DMS79 (cell line): ENCODE measurements at regions not wholly inside any gene's neighbourhood (a gene's known extent, or its start where the extent isn't known, plus 50 kb on each side); places are given as distances from the start of the nearest gene placed in this dataset.
"Not testable (repeated sequence)": the region's sequence is repeated elsewhere in the genome, so short reads cannot be mapped to it uniquely, and the experiment has no call there.

Experiments used
- DNase-seq: peaks from one replicate; lab custom pipeline; 2025; lab: John Stamatoyannopoulos, UW

DNA sequence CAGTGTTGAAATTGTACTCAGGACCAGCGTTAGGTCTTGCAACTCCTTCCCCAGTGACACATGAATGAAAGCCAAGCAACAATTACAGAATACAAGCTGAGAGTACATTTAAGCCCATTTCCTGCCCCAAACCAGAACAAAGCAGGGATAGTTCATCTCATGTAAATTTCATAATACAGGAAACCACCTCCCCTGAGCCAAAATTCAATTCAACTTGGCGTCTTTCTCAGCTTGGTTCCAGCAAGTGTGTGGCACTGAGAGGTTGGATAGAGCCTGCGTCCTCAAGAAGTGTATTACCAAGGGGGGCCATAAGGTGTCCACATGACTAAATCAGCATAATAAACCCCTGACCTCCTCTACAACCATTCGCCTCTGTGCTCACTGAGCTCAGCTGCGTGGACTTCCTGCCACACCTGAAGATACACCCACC, 278.9 kb upstream of the CRY1 start:
- no peak for DNase-seq

DNA sequence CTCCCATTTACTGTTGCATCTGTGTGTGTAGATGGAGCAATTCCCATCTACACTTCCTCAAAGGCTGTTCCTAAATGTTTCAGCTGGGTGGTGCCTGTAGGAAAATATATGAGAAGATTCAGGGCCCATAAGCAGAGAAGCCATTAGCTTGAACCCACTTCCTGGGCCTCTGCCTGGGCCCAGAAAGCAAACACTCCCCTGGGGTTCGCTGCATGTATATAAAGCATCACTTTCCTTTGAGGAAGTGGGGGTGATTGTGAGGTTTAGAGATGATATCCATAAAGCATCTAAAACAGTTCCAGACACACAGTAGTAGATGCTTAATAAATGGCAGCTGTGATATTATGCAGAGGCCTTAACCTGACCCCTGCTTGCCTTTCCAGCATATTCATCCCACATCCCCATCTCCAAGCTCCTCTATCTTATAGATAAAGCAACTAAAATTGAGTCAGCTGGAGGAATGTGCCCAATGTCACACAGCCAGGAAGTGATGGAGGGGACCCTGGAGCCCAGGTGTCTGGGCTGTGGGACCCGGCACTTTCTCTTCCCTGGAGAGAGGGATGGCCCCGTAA, 280.0 kb upstream of the CRY1 start:
- no peak for DNase-seq

- DNase-seq, result no peak
These were observed 281.0 kb upstream of the CRY1 start for GRCh38 chr12:107374161-107374840.

GRCh38 chr12:107375231-107375630, 281.9 kb upstream of the CRY1 start:
- no peak for DNase-seq

DNA sequence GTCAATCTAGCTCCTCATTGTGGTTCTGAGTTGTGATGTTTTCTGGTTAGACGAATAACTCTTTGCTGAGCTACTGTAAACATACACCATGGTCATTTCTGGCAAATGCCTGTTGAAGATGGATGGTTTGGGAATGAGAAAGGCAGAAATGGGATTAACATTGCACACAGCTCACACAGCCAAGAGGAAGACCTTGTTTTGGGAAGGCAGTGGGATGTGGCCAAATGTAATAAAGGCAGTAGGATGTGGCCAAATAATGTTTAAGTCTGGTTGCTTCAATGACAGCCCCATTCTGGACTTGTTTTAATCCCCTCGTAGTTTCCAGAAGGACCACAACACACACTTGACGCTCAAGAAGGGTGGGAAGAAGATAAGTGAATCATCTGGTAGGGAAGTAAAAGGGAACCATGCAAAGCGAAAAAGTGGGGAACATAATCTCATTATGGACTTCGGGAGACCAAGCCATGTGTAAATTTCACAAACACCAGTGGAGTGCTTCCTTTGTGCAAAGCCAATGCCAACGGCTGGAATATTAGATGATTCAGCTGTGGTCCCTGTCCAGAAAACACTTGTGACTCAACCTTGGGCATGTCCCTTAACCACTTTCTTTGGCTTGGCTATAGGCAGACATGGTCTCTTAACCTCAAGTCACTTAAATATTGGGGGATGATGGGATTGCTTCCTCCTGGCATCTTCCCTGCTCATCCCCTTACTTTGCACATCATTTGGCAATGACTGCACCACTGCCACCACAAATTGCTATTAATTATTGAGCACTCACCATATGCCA, 284.4 kb upstream of the CRY1 start:
- DNase-seq, result no peak

DNA sequence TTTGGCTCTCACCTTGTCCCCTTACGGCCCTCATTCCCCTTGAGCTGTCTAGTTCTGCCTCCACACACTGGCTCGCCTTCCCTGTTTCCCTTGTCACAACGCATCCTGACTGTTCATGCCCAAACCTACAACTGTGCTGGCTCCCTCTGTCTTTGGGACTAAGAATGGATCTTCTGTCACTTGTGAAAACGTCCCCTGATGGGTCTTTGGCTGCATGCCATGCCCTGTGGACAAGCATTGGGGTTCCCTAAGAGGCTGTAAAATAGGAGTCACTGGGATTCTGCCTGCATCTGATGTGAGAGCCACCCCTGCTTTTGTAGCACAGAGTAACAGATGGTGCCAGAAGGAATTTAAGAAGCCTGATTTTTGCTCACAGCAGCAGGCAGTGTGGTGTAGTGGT, 285.3 kb upstream of the CRY1 start:
- no peak for DNase-seq

GRCh38 chr12:107379142-107379851, 285.9 kb upstream of the CRY1 start:
- DNase-seq, result not testable (repeated sequence)

- peak; percentile 76 for DNase-seq
These were observed 286.7 kb upstream of the CRY1 start for GRCh38 chr12:107379852-107380567.

DNA sequence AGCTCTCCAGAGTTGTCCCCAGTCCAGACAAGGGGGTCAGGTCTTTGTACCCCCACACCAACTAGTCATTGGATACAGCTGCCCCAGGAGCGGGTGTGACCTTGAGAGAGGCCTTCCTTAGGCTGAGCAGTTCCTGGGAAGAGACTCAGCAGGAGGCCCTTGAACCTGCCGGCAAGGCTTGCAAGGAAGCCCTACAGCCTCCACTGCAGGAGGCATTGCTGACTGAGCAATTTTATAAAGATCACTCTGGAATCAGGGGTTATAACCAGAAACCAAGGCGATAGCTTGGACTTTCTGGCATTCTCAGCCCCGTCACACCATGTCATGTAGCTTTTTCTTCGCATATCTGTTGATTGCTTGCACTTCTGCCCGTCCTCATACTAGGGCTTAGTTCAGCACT, 291.3 kb upstream of the CRY1 start:
- DNase-seq, result no peak

GRCh38 chr12:107385509-107385908, 292.2 kb upstream of the CRY1 start:
- no peak for DNase-seq

DNA sequence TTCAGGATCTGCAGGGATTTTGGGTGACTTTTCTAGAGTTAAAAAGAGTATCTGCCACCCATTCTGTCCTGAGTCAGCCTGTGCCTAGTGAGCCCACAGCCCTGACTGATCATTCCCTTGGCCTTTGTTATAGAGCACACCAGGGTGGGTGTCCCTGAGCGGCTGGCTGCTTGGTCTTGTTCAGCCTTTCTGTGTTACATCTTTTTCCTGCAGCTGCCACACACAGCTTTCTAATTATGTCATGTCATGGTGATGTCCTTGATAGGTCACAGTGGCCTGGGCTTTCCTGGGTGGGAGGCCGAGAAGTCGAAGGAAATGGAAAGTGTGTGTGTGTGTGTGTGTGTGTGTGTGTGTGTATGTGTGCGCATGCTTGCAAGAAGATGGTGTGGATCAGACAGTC, 293.2 kb upstream of the CRY1 start:
- DNase-seq, result no peak

- no peak for DNase-seq
These were observed 294.9 kb upstream of the CRY1 start for GRCh38 chr12:107388263-107388662.

DNA sequence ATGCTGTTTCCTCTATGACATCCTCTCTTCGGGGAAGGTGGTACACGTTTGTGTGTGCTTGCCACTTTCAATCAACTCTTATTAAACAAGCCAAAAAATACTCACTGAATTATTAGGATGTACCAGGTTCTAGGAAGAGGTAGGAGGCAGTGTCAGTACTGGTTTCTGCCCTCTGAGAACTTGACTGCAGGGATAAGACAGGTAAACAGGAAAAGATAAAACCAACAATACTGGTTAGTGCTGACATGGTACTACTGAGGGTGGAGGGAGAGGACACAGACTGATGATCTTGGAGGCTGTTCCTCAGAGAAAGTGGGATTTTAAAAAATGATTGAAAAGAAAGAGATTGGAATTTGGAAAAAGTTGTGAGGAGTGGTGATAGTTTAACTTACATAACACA, 295.2 kb upstream of the PWP1 start:
- no peak for DNase-seq

- DNase-seq, result no peak
These were observed 292.4 kb upstream of the PWP1 start for GRCh38 chr12:107393043-107393717.

- no peak for DNase-seq
These were observed 290.9 kb upstream of the PWP1 start for GRCh38 chr12:107394693-107395092.

DNA sequence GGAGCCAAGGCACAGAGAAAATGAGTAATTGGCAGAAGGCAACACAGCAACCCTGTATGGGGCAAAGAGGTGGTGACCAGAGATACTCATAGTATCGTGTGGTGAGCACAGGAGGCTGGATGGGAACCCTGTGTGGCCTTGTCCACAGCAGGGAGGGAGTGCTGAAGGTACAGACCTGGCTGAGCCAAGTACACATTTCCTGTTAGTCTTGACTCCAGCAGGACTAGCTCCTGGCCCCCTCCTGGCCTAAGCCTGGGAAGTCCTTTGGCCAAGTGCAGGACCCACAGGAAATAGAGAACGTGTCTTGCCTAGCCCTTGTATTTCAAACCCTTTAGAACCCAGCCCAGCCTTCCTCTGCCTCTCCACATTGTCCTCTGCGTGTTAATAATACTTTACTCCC, 289.8 kb upstream of the PWP1 start:
- no peak for DNase-seq

GRCh38 chr12:107396991-107397390, 288.6 kb upstream of the PWP1 start:
- no peak for DNase-seq

GRCh38 chr12:107397890-107398500, 287.6 kb upstream of the PWP1 start:
- no peak for DNase-seq

GRCh38 chr12:107399046-107399445, 286.6 kb upstream of the PWP1 start:
- no peak for DNase-seq

- DNase-seq, result no peak
These were observed 284.7 kb upstream of the PWP1 start for GRCh38 chr12:107400686-107401447.
